Choroid plexus epithelial cell (primary cell): ENCODE measurements at regions not wholly inside any gene's neighbourhood (a gene's known extent, or its start where the extent isn't known, plus 50 kb on each side); places are given as distances from the start of the nearest gene placed in this dataset.

Source experiments
- DNase-seq: peaks from one replicate; pipeline ENCODE4 v3.0.0-alpha.2; 2010; ENCODE audit warnings: low read depth
- H3K4me3 ChIP-seq: 2 replicates; pipeline ENCODE4 v1.5.1; 2011; ENCODE audit warnings: low read depth, mild to moderate bottlenecking, control low read depth, low read length, moderate library complexity
- CTCF ChIP-seq: conservative IDR thresholded peaks from 2 replicates; pipeline ENCODE4 v1.5.1; 2011; ENCODE audit warnings: low read depth, mild to moderate bottlenecking, control low read depth, inconsistent platforms, low read length, moderate library complexity

- H3K4me3 ChIP-seq: no peak overlapping the region
- DNase-seq: no peak
- no peak for TF ChIP-seq CTCF
Measured at GRCh38 chr11:110362971-110363509, 66.6 kb upstream of the RDX start.

GRCh38 chr11:110366291-110366690, 63.5 kb upstream of the FDX1 start:
- H3K4me3 ChIP-seq: no peak overlapping the region
- no peak for TF ChIP-seq CTCF
- DNase-seq: peak; percentile 81

- no peak overlapping the region for H3K4me3 ChIP-seq
- TF ChIP-seq CTCF: peak; percentile 4
- no peak for DNase-seq
Measured at GRCh38 chr11:110367571-110367970, 62.2 kb upstream of the FDX1 start.

GRCh38 chr11:110371084-110371483, 58.7 kb upstream of the FDX1 start:
- TF ChIP-seq CTCF: no peak

GRCh38 chr11:110373051-110373702, 56.6 kb upstream of the FDX1 start:
- no peak overlapping the region for H3K4me3 ChIP-seq
- TF ChIP-seq CTCF: no peak
- peak; percentile 72 for DNase-seq

More at GRCh38 chr11:110371084-110371483, 58.7 kb upstream of the FDX1 start:
- H3K4me3 ChIP-seq: no peak overlapping the region
- no peak for DNase-seq

GRCh38 chr11:110374921-110375320, 54.8 kb upstream of the FDX1 start:
- no peak overlapping the region for H3K4me3 ChIP-seq
- DNase-seq: peak; percentile 67
- TF ChIP-seq CTCF: no peak

- TF ChIP-seq CTCF: no peak
- DNase-seq: no peak
- H3K4me3 ChIP-seq: no peak overlapping the region
Measured at GRCh38 chr11:110375351-110375750, 54.4 kb upstream of the FDX1 start.
